HFFc6 (cell line): ENCODE measurements at regions not wholly inside any gene's neighbourhood (a gene's known extent, or its start where the extent isn't known, plus 50 kb on each side); places are given as distances from the start of the nearest gene placed in this dataset.
"Not testable (repeated sequence)": the region's sequence is repeated elsewhere in the genome, so short reads cannot be mapped to it uniquely, and the experiment has no call there.

Source experiments
- DNase-seq: peaks from one replicate; pipeline ENCODE4 v3.0.0-alpha.2; 2018
- H3K27ac Mint-ChIP-seq: 2 replicates; pipeline ENCODE4 v1.8.0; 2020; ENCODE audit warnings: mild to moderate bottlenecking, mixed read lengths
- H3K27me3 Mint-ChIP-seq: 2 replicates; pipeline ENCODE4 v1.8.0; 2021; ENCODE audit warnings: mild to moderate bottlenecking, moderate library complexity, mixed read lengths; ENCODE audit not compliant: insufficient read depth
- H3K36me3 Mint-ChIP-seq: 2 replicates; pipeline ENCODE4 v1.8.0; 2021; ENCODE audit warnings: low read depth, mixed read lengths
- H3K4me1 Mint-ChIP-seq: 2 replicates; pipeline ENCODE4 v1.8.0; 2020; ENCODE audit warnings: low read depth, mixed read lengths
- H3K4me3 Mint-ChIP-seq: 2 replicates; pipeline ENCODE4 v1.8.0; 2020; ENCODE audit warnings: mild to moderate bottlenecking, moderate library complexity, mixed read lengths
- H3K9me3 Mint-ChIP-seq: 2 replicates; pipeline ENCODE4 v1.8.0; 2020; ENCODE audit warnings: mild to moderate bottlenecking, mixed read lengths
- CTCF ChIP-seq: fragments of 200-600 bp; sonication (generic); IDR thresholded peaks from 2 replicates; pipeline ENCODE4 v1.5.0; 2021; ENCODE audit warnings: antibody characterized with exemption, mild to moderate bottlenecking

DNA sequence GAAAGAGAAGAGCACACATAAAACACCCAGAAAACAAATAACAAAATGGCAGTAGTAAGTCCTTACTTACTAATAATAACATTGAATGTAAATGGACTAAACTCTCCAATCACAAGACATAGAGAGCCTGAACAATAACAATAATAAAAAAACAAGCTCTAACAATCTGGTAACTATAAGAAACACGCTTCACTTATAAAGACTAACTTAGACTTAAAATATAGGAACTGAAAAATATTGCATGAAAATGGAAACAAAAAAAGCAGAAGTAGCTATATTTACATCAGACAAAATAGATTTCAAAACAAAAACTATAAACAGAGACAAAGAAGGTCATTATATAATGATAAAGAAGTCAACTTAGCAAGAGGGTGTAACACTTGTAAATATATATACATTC is 83.1 kb upstream of the LYPLAL1 start:
- Mint-ChIP-seq H3K27ac (no peak overlapping the region), H3K4me3 (no peak overlapping the region), H3K36me3 (peaks cover 19% of the 10 kb centered on the region), H3K9me3 (peaks cover 13% of the 10 kb centered on the region; the same call in 1 of the 2 replicates), H3K4me1 (peaks cover 74% of the 10 kb centered on the region), H3K27me3 (no peaks in the 10 kb centered on the region; the same call in none of the 2 replicates)
- no peak for DNase-seq
- no peak for TF ChIP-seq CTCF

GRCh38 chr1:219092206-219092605 is 81.5 kb upstream of the LYPLAL1 start:
- Mint-ChIP-seq H3K27me3 (no peaks in the 10 kb centered on the region; the same call in none of the 2 replicates), H3K9me3 (peaks cover 13% of the 10 kb centered on the region; the same call in 1 of the 2 replicates), H3K4me1 (peaks cover 58% of the 10 kb centered on the region), H3K27ac (peak overlapping the region; percentile 65), H3K36me3 (peaks cover 19% of the 10 kb centered on the region), H3K4me3 (no peak overlapping the region; the same call in 1 of the 2 replicates)
- no peak for TF ChIP-seq CTCF
- peak; percentile 43 for DNase-seq

- no peak for DNase-seq
- H3K36me3 Mint-ChIP-seq, result no peaks in the 10 kb centered on the region
- no peaks in the 10 kb centered on the region for H3K4me1 Mint-ChIP-seq
- H3K27me3 Mint-ChIP-seq, result no peaks in the 10 kb centered on the region; the same call in 1 of the 2 replicates
- no peak for TF ChIP-seq CTCF
- no peak overlapping the region for H3K27ac Mint-ChIP-seq
- no peaks in the 10 kb centered on the region for H3K9me3 Mint-ChIP-seq
- H3K4me3 Mint-ChIP-seq, result no peak overlapping the region
Measured at GRCh38 chr1:219099307-219099706, 74.4 kb upstream of the LYPLAL1 start.

- TF ChIP-seq CTCF, result no peak
- no peak for DNase-seq
- Mint-ChIP-seq H3K9me3 (no peaks in the 10 kb centered on the region), H3K36me3 (no peaks in the 10 kb centered on the region), H3K27ac (no peak overlapping the region), H3K27me3 (no peaks in the 10 kb centered on the region; the same call in 1 of the 2 replicates), H3K4me3 (no peak overlapping the region), H3K4me1 (no peaks in the 10 kb centered on the region)
Measured at GRCh38 chr1:219100059-219100458, 73.6 kb upstream of the LYPLAL1 start.

DNA sequence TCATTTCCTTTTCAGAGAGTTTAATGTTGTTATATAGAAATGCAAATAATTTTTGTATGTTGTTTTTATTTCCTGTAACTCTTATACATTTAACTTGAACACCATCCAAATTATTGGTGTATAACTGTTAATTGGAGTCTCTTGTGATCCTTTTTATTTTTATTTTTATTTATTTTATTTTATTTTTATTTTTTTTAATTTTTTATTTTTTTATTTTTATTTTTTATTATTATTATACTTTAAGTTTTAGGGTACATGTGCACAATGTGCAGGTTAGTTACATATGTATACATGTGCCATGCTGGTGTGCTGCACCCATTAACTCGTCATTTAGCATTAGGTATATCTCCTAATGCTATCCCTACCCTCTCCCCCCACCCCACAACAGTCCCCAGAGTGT is 71.2 kb upstream of the LYPLAL1 start:
- H3K4me1 Mint-ChIP-seq, H3K9me3 Mint-ChIP-seq, H3K36me3 Mint-ChIP-seq, DNase-seq, H3K4me3 Mint-ChIP-seq, H3K27ac Mint-ChIP-seq, H3K27me3 Mint-ChIP-seq: not testable (repeated sequence)

GRCh38 chr1:219105893-219106292 is 67.8 kb upstream of the LYPLAL1 start:
- H3K4me3 Mint-ChIP-seq, result no peak overlapping the region
- H3K4me1 Mint-ChIP-seq, result no peaks in the 10 kb centered on the region
- no peaks in the 10 kb centered on the region for H3K9me3 Mint-ChIP-seq
- TF ChIP-seq CTCF, result no peak
- H3K36me3 Mint-ChIP-seq, result no peaks in the 10 kb centered on the region
- no peak overlapping the region for H3K27ac Mint-ChIP-seq
- H3K27me3 Mint-ChIP-seq, result no peaks in the 10 kb centered on the region; the same call in 1 of the 2 replicates
- no peak for DNase-seq
